Sigmoid colon (tissue), 6 donors: ENCODE measurements at regions not wholly inside any gene's neighbourhood (a gene's known extent, or its start where the extent isn't known, plus 50 kb on each side); places are given as distances from the start of the nearest gene placed in this dataset.

Experiments
- DNase-seq: peaks from one replicate; pipeline ENCODE4 v3.0.0-alpha.2; 2019
- H3K27ac ChIP-seq, 4 donors: fragments of 200-600 bp; sonication (generic); one replicate each; pipeline ENCODE4 v1.5.1; 2016 to 2019; ENCODE audit warnings: mild to moderate bottlenecking in 1 of 4
- H3K27me3 ChIP-seq, 3 donors: fragments of 200-600 bp; sonication (generic); one replicate each; pipeline ENCODE4 v1.5.1; 2019; ENCODE audit warnings: mild to moderate bottlenecking in 1 of 3
- H3K36me3 ChIP-seq, 4 donors: fragments of 200-600 bp; sonication (generic); one replicate each; pipeline ENCODE4 v1.5.1; 2016 to 2019
- H3K4me1 ChIP-seq, 4 donors: fragments of 200-600 bp; sonication (generic); one replicate each; pipeline ENCODE4 v1.5.1; 2017 to 2019
- H3K4me3 ChIP-seq, 4 donors: fragments of 200-600 bp; sonication (generic); one replicate each; pipeline ENCODE4 v1.5.1; 2017 to 2019; ENCODE audit warnings: mild to moderate bottlenecking in 2 of 4, moderate library complexity in 1 of 4
- H3K9me3 ChIP-seq, 4 donors: fragments of 200-600 bp in 3 of 4; sonication (generic) in 3 of 4; one replicate each; pipeline versions ENCODE4 v1.5.1 to v1.6.1; 2013 to 2019
- CTCF ChIP-seq, 4 experiments: fragments of 450-650 bp in 3 of 4; fragments of 200-600 bp in 1 of 4; IDR thresholded peaks; one replicate each; pipeline ENCODE4 v1.5.1; 2016 to 2019; ENCODE audit warnings: antibody characterized with exemption in 4 of 4, mild to moderate bottlenecking in 3 of 4, moderate library complexity in 2 of 4
- EP300 ChIP-seq, 4 donors: sonication (generic); formaldehyde crosslinking; IDR thresholded peaks; one replicate each; pipeline ENCODE4 v1.6.1; 2017; ENCODE audit warnings: antibody characterized with exemption in 4 of 4
- POLR2A ChIP-seq, 2 donors: fragments of 450-650 bp; IDR thresholded peaks; one replicate each; pipeline ENCODE4 v1.6.1; 2016; ENCODE audit warnings: antibody characterized with exemption in 2 of 2, mild to moderate bottlenecking in 2 of 2, moderate library complexity in 2 of 2
- POLR2AphosphoS5 ChIP-seq, 4 donors: sonication (generic); formaldehyde crosslinking; IDR thresholded peaks; one replicate each; pipeline ENCODE4 v1.6.1; 2017; ENCODE audit warnings: antibody characterized with exemption in 4 of 4
- WGBS, 2 donors: extraction: QIAGEN DNeasy Blood & Tissue Kit; methylation state at CpG; one replicate each; pipeline ENCODE4 v1.1.7; 2013; 5-methylcytosine and 5-hydroxymethylcytosine counted together
- intact Hi-C: fragments of 100-400 bp; cut with DNase I; formaldehyde crosslinking; loops from one replicate; pipeline ENCODE4 v1.15.1; 2023
- donor health status: healthy with polysubstance abuse.
- donor health status: healthy.

GRCh38 chr7:36044101-36044892, 108.8 kb upstream of the EEPD1 start:
- intact Hi-C loops, result no loop called here
- Histone ChIP-seq H3K27me3 (no peaks in the 10 kb centered on the region), H3K36me3 (no peaks in the 10 kb centered on the region), H3K27ac (peak overlapping the region in 2 of 4 donors; percentile 12 to 43), H3K4me3 (no peak overlapping the region), H3K9me3 (no peaks in the 10 kb centered on the region), H3K4me1 (peaks cover 0 to 13% (median 4%) of the 10 kb centered on the region in 4 donors)
- DNase-seq, result no peak
- TF ChIP-seq POLR2AphosphoS5 (IDR thresholded peaks at IDR 0.05) (no peak), POLR2A (IDR thresholded peaks at IDR 0.05) (no peak), CTCF (IDR thresholded peaks at IDR 0.05) (no peak), EP300 (IDR thresholded peaks at IDR 0.05) (no peak)
- 87 to 89% methylated on average over 6 of the region's 6 CpGs for WGBS, 2 donors

GRCh38 chr7:36045326-36045725, 107.7 kb upstream of the EEPD1 start:
- no peak overlapping the region for H3K4me3 ChIP-seq
- no peaks in the 10 kb centered on the region for H3K9me3 ChIP-seq
- no peaks in the 10 kb centered on the region for H3K36me3 ChIP-seq
- no peak for DNase-seq
- 76 to 86% methylated on average over 2 of the region's 2 CpGs for WGBS, 2 donors
- intact Hi-C loops, result no loop called here
- TF ChIP-seq POLR2AphosphoS5 (IDR thresholded peaks at IDR 0.05) (peak in 1 of 4 donors; percentile 36), CTCF (IDR thresholded peaks at IDR 0.05) (no peak)
- no peaks in the 10 kb centered on the region for H3K27me3 ChIP-seq
- H3K27ac ChIP-seq, result peak overlapping the region in 3 of 4 donors; percentile 12 to 43 (median 19)
- peaks cover 0 to 13% (median 4%) of the 10 kb centered on the region in 4 donors for H3K4me1 ChIP-seq

GRCh38 chr7:36045830-36046341, 107.2 kb upstream of the EEPD1 start:
- no peaks in the 10 kb centered on the region for H3K9me3 ChIP-seq
- no peaks in the 10 kb centered on the region for H3K27me3 ChIP-seq
- H3K27ac ChIP-seq, result peak overlapping the region in 3 of 4 donors; percentile 9 to 43 (median 12)
- TF ChIP-seq POLR2A (IDR thresholded peaks at IDR 0.05), result no peak
- no peak for TF ChIP-seq CTCF (IDR thresholded peaks at IDR 0.05)
- TF ChIP-seq POLR2AphosphoS5 (IDR thresholded peaks at IDR 0.05), result no peak
- no peak for TF ChIP-seq EP300 (IDR thresholded peaks at IDR 0.05)
- no peak overlapping the region for H3K4me3 ChIP-seq
- no peak for DNase-seq
- H3K36me3 ChIP-seq, result no peaks in the 10 kb centered on the region
- peaks cover 0 to 13% (median 4%) of the 10 kb centered on the region in 4 donors for H3K4me1 ChIP-seq
- intact Hi-C loops, result no loop called here
- 81% methylated on average over 3 of the region's 3 CpGs for WGBS, 2 donors

- Histone ChIP-seq H3K4me3 (no peak overlapping the region), H3K36me3 (no peaks in the 10 kb centered on the region), H3K27ac (peak overlapping the region in 1 of 4 donors; percentile 5), H3K9me3 (no peaks in the 10 kb centered on the region), H3K27me3 (no peaks in the 10 kb centered on the region), H3K4me1 (peaks cover 0 to 13% (median 4%) of the 10 kb centered on the region in 4 donors)
- no peak for TF ChIP-seq POLR2AphosphoS5 (IDR thresholded peaks at IDR 0.05)
- no peak for TF ChIP-seq CTCF (IDR thresholded peaks at IDR 0.05)
- TF ChIP-seq POLR2A (IDR thresholded peaks at IDR 0.05), result no peak
- TF ChIP-seq EP300 (IDR thresholded peaks at IDR 0.05), result no peak
- intact Hi-C loops, result no loop called here
- DNase-seq, result no peak
- WGBS, 2 donors, result 70 to 92% methylated on average over 2 of the region's 2 CpGs
Observed at GRCh38 chr7:36047091-36047658, 105.9 kb upstream of the EEPD1 start.
